ENCODE measurements at regions not wholly inside any gene's neighbourhood (a gene's known extent, or its start where the extent isn't known, plus 50 kb on each side); places are given as distances from the start of the nearest gene placed in this dataset.

DNA sequence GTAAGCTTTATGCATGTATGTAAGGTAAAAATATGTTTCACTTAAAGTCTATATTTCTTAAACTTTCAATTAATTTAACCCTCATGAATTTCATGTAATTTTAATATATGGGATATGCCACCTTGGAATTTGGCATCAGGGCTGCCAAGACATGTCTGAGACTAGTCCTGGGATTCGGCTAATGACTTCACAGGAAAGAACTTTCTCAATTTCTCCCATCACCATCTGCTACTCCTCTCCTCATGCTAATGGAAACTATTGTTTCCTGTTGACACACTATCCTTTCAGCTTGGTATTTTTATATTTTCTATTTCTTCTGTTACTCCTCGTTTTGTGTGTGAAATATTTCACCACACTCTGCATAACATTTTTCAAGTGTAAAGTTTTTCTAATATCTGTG is 205.9 kb downstream of the ARL4A start:
- TF ChIP-seq, protein P1, sequence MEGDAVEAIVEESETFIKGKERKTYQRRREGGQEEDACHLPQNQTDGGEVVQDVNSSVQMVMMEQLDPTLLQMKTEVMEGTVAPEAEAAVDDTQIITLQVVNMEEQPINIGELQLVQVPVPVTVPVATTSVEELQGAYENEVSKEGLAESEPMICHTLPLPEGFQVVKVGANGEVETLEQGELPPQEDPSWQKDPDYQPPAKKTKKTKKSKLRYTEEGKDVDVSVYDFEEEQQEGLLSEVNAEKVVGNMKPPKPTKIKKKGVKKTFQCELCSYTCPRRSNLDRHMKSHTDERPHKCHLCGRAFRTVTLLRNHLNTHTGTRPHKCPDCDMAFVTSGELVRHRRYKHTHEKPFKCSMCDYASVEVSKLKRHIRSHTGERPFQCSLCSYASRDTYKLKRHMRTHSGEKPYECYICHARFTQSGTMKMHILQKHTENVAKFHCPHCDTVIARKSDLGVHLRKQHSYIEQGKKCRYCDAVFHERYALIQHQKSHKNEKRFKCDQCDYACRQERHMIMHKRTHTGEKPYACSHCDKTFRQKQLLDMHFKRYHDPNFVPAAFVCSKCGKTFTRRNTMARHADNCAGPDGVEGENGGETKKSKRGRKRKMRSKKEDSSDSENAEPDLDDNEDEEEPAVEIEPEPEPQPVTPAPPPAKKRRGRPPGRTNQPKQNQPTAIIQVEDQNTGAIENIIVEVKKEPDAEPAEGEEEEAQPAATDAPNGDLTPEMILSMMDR (conservative IDR thresholded peaks at IDR 0.05; ENCODE audit: low read depth in 2 of 2) = no peak
- TF ChIP-seq EZH2phosphoT487 (IDR thresholded peaks at IDR 0.05; ENCODE audit: unreplicated experiment) (no peak), ZNF114 (CRISPR knock-in tag; IDR thresholded peaks at IDR 0.05) (no peak), JUNB (IDR thresholded peaks at IDR 0.05; ENCODE audit: unreplicated experiment) (no peak), POLR2AphosphoS5 (IDR thresholded peaks at IDR 0.05; ENCODE audit: low read depth) (no peak), EZH2 (IDR thresholded peaks at IDR 0.05; ENCODE audit: low read depth, unreplicated experiment) (no peak), CREB1 (CRISPR knock-in tag; IDR thresholded peaks at IDR 0.05; ENCODE audit: low read depth) (no peak), ZNF331 (CRISPR knock-in tag; IDR thresholded peaks at IDR 0.05; ENCODE audit: low read depth) (no peak), NANOG (IDR thresholded peaks at IDR 0.05; ENCODE audit: borderline replicate concordance) (no peak), STAT1 (IDR thresholded peaks at IDR 0.05; ENCODE audit: unreplicated experiment) (no peak)
- TF ChIP-seq, protein P2, sequence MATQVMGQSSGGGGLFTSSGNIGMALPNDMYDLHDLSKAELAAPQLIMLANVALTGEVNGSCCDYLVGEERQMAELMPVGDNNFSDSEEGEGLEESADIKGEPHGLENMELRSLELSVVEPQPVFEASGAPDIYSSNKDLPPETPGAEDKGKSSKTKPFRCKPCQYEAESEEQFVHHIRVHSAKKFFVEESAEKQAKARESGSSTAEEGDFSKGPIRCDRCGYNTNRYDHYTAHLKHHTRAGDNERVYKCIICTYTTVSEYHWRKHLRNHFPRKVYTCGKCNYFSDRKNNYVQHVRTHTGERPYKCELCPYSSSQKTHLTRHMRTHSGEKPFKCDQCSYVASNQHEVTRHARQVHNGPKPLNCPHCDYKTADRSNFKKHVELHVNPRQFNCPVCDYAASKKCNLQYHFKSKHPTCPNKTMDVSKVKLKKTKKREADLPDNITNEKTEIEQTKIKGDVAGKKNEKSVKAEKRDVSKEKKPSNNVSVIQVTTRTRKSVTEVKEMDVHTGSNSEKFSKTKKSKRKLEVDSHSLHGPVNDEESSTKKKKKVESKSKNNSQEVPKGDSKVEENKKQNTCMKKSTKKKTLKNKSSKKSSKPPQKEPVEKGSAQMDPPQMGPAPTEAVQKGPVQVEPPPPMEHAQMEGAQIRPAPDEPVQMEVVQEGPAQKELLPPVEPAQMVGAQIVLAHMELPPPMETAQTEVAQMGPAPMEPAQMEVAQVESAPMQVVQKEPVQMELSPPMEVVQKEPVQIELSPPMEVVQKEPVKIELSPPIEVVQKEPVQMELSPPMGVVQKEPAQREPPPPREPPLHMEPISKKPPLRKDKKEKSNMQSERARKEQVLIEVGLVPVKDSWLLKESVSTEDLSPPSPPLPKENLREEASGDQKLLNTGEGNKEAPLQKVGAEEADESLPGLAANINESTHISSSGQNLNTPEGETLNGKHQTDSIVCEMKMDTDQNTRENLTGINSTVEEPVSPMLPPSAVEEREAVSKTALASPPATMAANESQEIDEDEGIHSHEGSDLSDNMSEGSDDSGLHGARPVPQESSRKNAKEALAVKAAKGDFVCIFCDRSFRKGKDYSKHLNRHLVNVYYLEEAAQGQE (IDR thresholded peaks at IDR 0.05; ENCODE audit: unreplicated experiment) = no peak
- TF ChIP-seq, protein P3, sequence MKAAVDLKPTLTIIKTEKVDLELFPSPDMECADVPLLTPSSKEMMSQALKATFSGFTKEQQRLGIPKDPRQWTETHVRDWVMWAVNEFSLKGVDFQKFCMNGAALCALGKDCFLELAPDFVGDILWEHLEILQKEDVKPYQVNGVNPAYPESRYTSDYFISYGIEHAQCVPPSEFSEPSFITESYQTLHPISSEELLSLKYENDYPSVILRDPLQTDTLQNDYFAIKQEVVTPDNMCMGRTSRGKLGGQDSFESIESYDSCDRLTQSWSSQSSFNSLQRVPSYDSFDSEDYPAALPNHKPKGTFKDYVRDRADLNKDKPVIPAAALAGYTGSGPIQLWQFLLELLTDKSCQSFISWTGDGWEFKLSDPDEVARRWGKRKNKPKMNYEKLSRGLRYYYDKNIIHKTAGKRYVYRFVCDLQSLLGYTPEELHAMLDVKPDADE (IDR thresholded peaks at IDR 0.05) = no peak
- TF ChIP-seq, protein P4, sequence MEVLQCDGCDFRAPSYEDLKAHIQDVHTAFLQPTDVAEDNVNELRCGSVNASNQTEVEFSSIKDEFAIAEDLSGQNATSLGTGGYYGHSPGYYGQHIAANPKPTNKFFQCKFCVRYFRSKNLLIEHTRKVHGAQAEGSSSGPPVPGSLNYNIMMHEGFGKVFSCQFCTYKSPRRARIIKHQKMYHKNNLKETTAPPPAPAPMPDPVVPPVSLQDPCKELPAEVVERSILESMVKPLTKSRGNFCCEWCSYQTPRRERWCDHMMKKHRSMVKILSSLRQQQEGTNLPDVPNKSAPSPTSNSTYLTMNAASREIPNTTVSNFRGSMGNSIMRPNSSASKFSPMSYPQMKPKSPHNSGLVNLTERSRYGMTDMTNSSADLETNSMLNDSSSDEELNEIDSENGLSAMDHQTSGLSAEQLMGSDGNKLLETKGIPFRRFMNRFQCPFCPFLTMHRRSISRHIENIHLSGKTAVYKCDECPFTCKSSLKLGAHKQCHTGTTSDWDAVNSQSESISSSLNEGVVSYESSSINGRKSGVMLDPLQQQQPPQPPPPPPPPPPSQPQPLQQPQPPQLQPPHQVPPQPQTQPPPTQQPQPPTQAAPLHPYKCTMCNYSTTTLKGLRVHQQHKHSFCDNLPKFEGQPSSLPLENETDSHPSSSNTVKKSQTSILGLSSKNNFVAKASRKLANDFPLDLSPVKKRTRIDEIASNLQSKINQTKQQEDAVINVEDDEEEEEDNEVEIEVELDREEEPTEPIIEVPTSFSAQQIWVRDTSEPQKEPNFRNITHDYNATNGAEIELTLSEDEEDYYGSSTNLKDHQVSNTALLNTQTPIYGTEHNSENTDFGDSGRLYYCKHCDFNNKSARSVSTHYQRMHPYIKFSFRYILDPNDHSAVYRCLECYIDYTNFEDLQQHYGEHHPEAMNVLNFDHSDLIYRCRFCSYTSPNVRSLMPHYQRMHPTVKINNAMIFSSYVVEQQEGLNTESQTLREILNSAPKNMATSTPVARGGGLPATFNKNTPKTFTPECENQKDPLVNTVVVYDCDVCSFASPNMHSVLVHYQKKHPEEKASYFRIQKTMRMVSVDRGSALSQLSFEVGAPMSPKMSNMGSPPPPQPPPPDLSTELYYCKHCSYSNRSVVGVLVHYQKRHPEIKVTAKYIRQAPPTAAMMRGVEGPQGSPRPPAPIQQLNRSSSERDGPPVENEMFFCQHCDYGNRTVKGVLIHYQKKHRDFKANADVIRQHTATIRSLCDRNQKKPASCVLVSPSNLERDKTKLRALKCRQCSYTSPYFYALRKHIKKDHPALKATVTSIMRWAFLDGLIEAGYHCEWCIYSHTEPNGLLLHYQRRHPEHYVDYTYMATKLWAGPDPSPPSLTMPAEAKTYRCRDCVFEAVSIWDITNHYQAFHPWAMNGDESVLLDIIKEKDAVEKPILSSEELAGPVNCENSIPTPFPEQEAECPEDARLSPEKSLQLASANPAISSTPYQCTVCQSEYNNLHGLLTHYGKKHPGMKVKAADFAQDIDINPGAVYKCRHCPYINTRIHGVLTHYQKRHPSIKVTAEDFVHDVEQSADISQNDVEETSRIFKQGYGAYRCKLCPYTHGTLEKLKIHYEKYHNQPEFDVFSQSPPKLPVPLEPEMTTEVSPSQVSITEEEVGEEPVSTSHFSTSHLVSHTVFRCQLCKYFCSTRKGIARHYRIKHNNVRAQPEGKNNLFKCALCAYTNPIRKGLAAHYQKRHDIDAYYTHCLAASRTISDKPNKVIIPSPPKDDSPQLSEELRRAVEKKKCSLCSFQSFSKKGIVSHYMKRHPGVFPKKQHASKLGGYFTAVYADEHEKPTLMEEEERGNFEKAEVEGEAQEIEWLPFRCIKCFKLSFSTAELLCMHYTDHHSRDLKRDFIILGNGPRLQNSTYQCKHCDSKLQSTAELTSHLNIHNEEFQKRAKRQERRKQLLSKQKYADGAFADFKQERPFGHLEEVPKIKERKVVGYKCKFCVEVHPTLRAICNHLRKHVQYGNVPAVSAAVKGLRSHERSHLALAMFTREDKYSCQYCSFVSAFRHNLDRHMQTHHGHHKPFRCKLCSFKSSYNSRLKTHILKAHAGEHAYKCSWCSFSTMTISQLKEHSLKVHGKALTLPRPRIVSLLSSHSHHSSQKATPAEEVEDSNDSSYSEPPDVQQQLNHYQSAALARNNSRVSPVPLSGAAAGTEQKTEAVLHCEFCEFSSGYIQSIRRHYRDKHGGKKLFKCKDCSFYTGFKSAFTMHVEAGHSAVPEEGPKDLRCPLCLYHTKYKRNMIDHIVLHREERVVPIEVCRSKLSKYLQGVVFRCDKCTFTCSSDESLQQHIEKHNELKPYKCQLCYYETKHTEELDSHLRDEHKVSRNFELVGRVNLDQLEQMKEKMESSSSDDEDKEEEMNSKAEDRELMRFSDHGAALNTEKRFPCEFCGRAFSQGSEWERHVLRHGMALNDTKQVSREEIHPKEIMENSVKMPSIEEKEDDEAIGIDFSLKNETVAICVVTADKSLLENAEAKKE (CRISPR knock-in tag; IDR thresholded peaks at IDR 0.05) = no peak

Measured in GM23338 (cell line).